Naive thymus-derived CD8-positive, alpha-beta T cell (primary cell): ENCODE measurements at regions not wholly inside any gene's neighbourhood (a gene's known extent, or its start where the extent isn't known, plus 50 kb on each side); places are given as distances from the start of the nearest gene placed in this dataset.

Source experiments
- ATAC-seq, 2 donors: fragments of 150-1000 bp; cut with Tn5 transposase in 1 of 2; sonication (Bioruptor Pico), chemical (Tn5 transposase) in 1 of 2; 1 replicate in 1 of 2; 2 replicates in 1 of 2; pipeline ENCODE4 v1.10.0; 2021; ENCODE audit warnings: mild to moderate bottlenecking in 2 of 2, moderate library complexity in 2 of 2
- POLR2A ChIA-PET: fragments of 350-600 bp; sonication (Branson Sonifier 250); formaldehyde crosslinking; loops from one replicate; lab custom pipeline; 2021; ENCODE audit warnings: antibody characterized with exemption; lab: Charles Lee
- DNase-seq, 10 donors: peaks; one replicate each; pipeline versions ENCODE4 v3.0.0 to v3.0.0-alpha.2; 2020 to 2022
- H3K27ac Mint-ChIP-seq, 10 donors: one replicate each; pipeline ENCODE4 v1.8.0; 2020 to 2022; ENCODE audit warnings: mild to moderate bottlenecking in 10 of 10, mixed read lengths in 10 of 10, moderate library complexity in 4 of 10, inconsistent platforms in 1 of 10
- H3K27me3 Mint-ChIP-seq, 5 donors: one replicate each; pipeline ENCODE4 v1.8.0; 2021 to 2022; ENCODE audit warnings: mixed read lengths in 5 of 5
- H3K36me3 Mint-ChIP-seq, 3 donors: one replicate each; pipeline ENCODE4 v1.8.0; 2020 to 2022; ENCODE audit warnings: mixed read lengths in 3 of 3, mild to moderate bottlenecking in 2 of 3, inconsistent platforms in 1 of 3
- H3K4me1 Mint-ChIP-seq, 4 donors: one replicate each; pipeline ENCODE4 v1.8.0; 2021 to 2022; ENCODE audit warnings: mixed read lengths in 4 of 4
- H3K4me3 Mint-ChIP-seq, 10 donors: one replicate each; pipeline ENCODE4 v1.8.0; 2020 to 2022; ENCODE audit warnings: mild to moderate bottlenecking in 10 of 10, mixed read lengths in 10 of 10, moderate library complexity in 6 of 10, inconsistent platforms in 1 of 10
- H3K9me3 Mint-ChIP-seq, 9 donors: one replicate each; pipeline ENCODE4 v1.8.0; 2020 to 2022; ENCODE audit warnings: mixed read lengths in 9 of 9, mild to moderate bottlenecking in 3 of 9, inconsistent platforms in 1 of 9, moderate library complexity in 1 of 9

- ATAC-seq (no peak), DNase-seq (no peak)
- H3K4me1 Mint-ChIP-seq: no peaks in the 10 kb centered on the region
- no peak overlapping the region for H3K4me3 Mint-ChIP-seq
- H3K27ac Mint-ChIP-seq: no peak overlapping the region
- H3K9me3 Mint-ChIP-seq: no peaks in the 10 kb centered on the region
- no peaks in the 10 kb centered on the region for H3K36me3 Mint-ChIP-seq
- peaks cover 0 to 9% (median 1%) of the 10 kb centered on the region in 5 donors for H3K27me3 Mint-ChIP-seq
- POLR2A ChIA-PET: no interaction called here
Observed at GRCh38 chr6:44603044-44603686, 215.7 kb downstream of the CDC5L start.

GRCh38 chr6:44606504-44606903 is 219.0 kb downstream of the CDC5L start:
- H3K27me3 Mint-ChIP-seq: peaks cover 0 to 5% (median 0%) of the 10 kb centered on the region in 5 donors
- no peak for DNase-seq
- no peaks in the 10 kb centered on the region for H3K9me3 Mint-ChIP-seq
- H3K4me1 Mint-ChIP-seq: no peaks in the 10 kb centered on the region
- no peaks in the 10 kb centered on the region for H3K36me3 Mint-ChIP-seq
- POLR2A ChIA-PET: no interaction called here
- ATAC-seq: no peak
- no peak overlapping the region for H3K4me3 Mint-ChIP-seq
- H3K27ac Mint-ChIP-seq: no peak overlapping the region

- no peak for ATAC-seq
- Mint-ChIP-seq H3K27me3 (peaks cover 0 to 5% (median 0%) of the 10 kb centered on the region in 5 donors), H3K36me3 (no peaks in the 10 kb centered on the region), H3K4me1 (no peaks in the 10 kb centered on the region), H3K27ac (no peak overlapping the region), H3K4me3 (no peak overlapping the region), H3K9me3 (no peaks in the 10 kb centered on the region)
- POLR2A ChIA-PET: no interaction called here
- DNase-seq: no peak
Observed at GRCh38 chr6:44606976-44607375, 219.5 kb downstream of the CDC5L start.

- DNase-seq (no peak), ATAC-seq (no peak)
- peaks cover 0 to 5% (median 0%) of the 10 kb centered on the region in 5 donors for H3K27me3 Mint-ChIP-seq
- H3K4me1 Mint-ChIP-seq: no peaks in the 10 kb centered on the region
- H3K36me3 Mint-ChIP-seq: no peaks in the 10 kb centered on the region
- no peak overlapping the region for H3K27ac Mint-ChIP-seq
- POLR2A ChIA-PET: no interaction called here
- no peak overlapping the region for H3K4me3 Mint-ChIP-seq
- no peaks in the 10 kb centered on the region for H3K9me3 Mint-ChIP-seq
Observed at GRCh38 chr6:44608175-44608574, 220.7 kb downstream of the CDC5L start.

GRCh38 chr6:44609051-44609612 is 221.6 kb downstream of the CDC5L start:
- no peak overlapping the region for H3K4me3 Mint-ChIP-seq
- H3K27me3 Mint-ChIP-seq: peaks cover 0 to 5% (median 0%) of the 10 kb centered on the region in 5 donors
- POLR2A ChIA-PET: no interaction called here
- DNase-seq: no peak
- no peaks in the 10 kb centered on the region for H3K9me3 Mint-ChIP-seq
- H3K27ac Mint-ChIP-seq: no peak overlapping the region
- ATAC-seq: no peak
- no peaks in the 10 kb centered on the region for H3K4me1 Mint-ChIP-seq
- no peaks in the 10 kb centered on the region for H3K36me3 Mint-ChIP-seq

- peaks cover 0 to 2% (median 0%) of the 10 kb centered on the region in 4 donors for H3K4me1 Mint-ChIP-seq
- no peak overlapping the region for H3K4me3 Mint-ChIP-seq
- H3K27me3 Mint-ChIP-seq: peaks cover 0 to 3% (median 0%) of the 10 kb centered on the region in 5 donors
- POLR2A ChIA-PET: no interaction called here
- H3K27ac Mint-ChIP-seq: no peak overlapping the region
- H3K9me3 Mint-ChIP-seq: no peaks in the 10 kb centered on the region
- ATAC-seq (no peak), DNase-seq (no peak)
- H3K36me3 Mint-ChIP-seq: no peaks in the 10 kb centered on the region
Observed at GRCh38 chr6:44614396-44614795, 226.9 kb downstream of the CDC5L start.

GRCh38 chr6:44615621-44616020 is 228.1 kb downstream of the CDC5L start:
- POLR2A ChIA-PET: no interaction called here
- H3K4me1 Mint-ChIP-seq: peaks cover 0 to 2% (median 0%) of the 10 kb centered on the region in 4 donors
- DNase-seq: no peak
- peaks cover 0 to 3% (median 0%) of the 10 kb centered on the region in 5 donors for H3K27me3 Mint-ChIP-seq
- no peak overlapping the region for H3K4me3 Mint-ChIP-seq
- no peaks in the 10 kb centered on the region for H3K36me3 Mint-ChIP-seq
- ATAC-seq: no peak
- H3K27ac Mint-ChIP-seq: peak overlapping the region in 1 of 10 donors; percentile 47
- H3K9me3 Mint-ChIP-seq: no peaks in the 10 kb centered on the region

- H3K27ac Mint-ChIP-seq: no peak overlapping the region
- H3K4me3 Mint-ChIP-seq: no peak overlapping the region
- DNase-seq: no peak
- no peaks in the 10 kb centered on the region for H3K36me3 Mint-ChIP-seq
- peaks cover 0 to 2% (median under 1%) of the 10 kb centered on the region in 4 donors for H3K4me1 Mint-ChIP-seq
- ATAC-seq: no peak
- no peaks in the 10 kb centered on the region for H3K9me3 Mint-ChIP-seq
- peaks cover 0 to 3% (median 0%) of the 10 kb centered on the region in 5 donors for H3K27me3 Mint-ChIP-seq
- POLR2A ChIA-PET: no interaction called here
Observed at GRCh38 chr6:44617416-44617815, 229.9 kb downstream of the CDC5L start.

- ATAC-seq: no peak
- Mint-ChIP-seq H3K27me3 (peaks cover 0 to 3% (median 0%) of the 10 kb centered on the region in 5 donors), H3K36me3 (no peaks in the 10 kb centered on the region), H3K4me1 (peaks cover 0 to 8% (median under 1%) of the 10 kb centered on the region in 4 donors), H3K4me3 (no peak overlapping the region), H3K9me3 (no peaks in the 10 kb centered on the region), H3K27ac (no peak overlapping the region)
- DNase-seq: no peak
- POLR2A ChIA-PET: no interaction called here
Observed at GRCh38 chr6:44618371-44618770, 230.9 kb downstream of the CDC5L start.

GRCh38 chr6:44620922-44621321 is 233.4 kb downstream of the CDC5L start:
- no peak overlapping the region for H3K27ac Mint-ChIP-seq
- H3K27me3 Mint-ChIP-seq: peaks cover 0 to 3% (median 0%) of the 10 kb centered on the region in 5 donors
- POLR2A ChIA-PET: no interaction called here
- DNase-seq: no peak
- H3K36me3 Mint-ChIP-seq: no peaks in the 10 kb centered on the region
- ATAC-seq: no peak
- H3K9me3 Mint-ChIP-seq: no peaks in the 10 kb centered on the region
- peaks cover 0 to 12% (median under 1%) of the 10 kb centered on the region in 4 donors for H3K4me1 Mint-ChIP-seq
- H3K4me3 Mint-ChIP-seq: no peak overlapping the region

GRCh38 chr6:44621846-44622245 is 234.3 kb downstream of the CDC5L start:
- POLR2A ChIA-PET: interaction anchor here (0.9 kb wide), 1 partner anchor 9 kb away, joined by 3 read pairs; no protein-coding TSS in a partner anchor
- H3K27me3 Mint-ChIP-seq: peaks cover 0 to 3% (median 0%) of the 10 kb centered on the region in 5 donors
- no peak for DNase-seq

GRCh38 chr6:44622555-44622954 is 235.0 kb downstream of the CDC5L start:
- no peak overlapping the region for H3K27ac Mint-ChIP-seq
- no peaks in the 10 kb centered on the region for H3K9me3 Mint-ChIP-seq
- H3K27me3 Mint-ChIP-seq: peaks cover 0 to 3% (median 0%) of the 10 kb centered on the region in 5 donors
- POLR2A ChIA-PET: interaction anchor here (0.9 kb wide), 1 partner anchor 9 kb away, joined by 3 read pairs; no protein-coding TSS in a partner anchor
- H3K4me3 Mint-ChIP-seq: no peak overlapping the region
- no peaks in the 10 kb centered on the region for H3K36me3 Mint-ChIP-seq
- ATAC-seq (no peak), DNase-seq (no peak)
- H3K4me1 Mint-ChIP-seq: peaks cover 5 to 20% (median 11%) of the 10 kb centered on the region in 4 donors

More at GRCh38 chr6:44621846-44622245, 234.3 kb downstream of the CDC5L start:
- Mint-ChIP-seq H3K36me3 (no peaks in the 10 kb centered on the region), H3K9me3 (no peaks in the 10 kb centered on the region), H3K4me1 (peaks cover 2 to 15% (median 3%) of the 10 kb centered on the region in 4 donors), H3K4me3 (no peak overlapping the region), H3K27ac (no peak overlapping the region)
- no peak for ATAC-seq

GRCh38 chr6:44622956-44623355 is 235.4 kb downstream of the CDC5L start:
- POLR2A ChIA-PET: interaction anchor here (0.9 kb wide), 1 partner anchor 8 kb away, joined by 3 read pairs; no protein-coding TSS in a partner anchor
- H3K27ac Mint-ChIP-seq: no peak overlapping the region
- no peak for ATAC-seq
- peaks cover 6 to 21% (median 14%) of the 10 kb centered on the region in 4 donors for H3K4me1 Mint-ChIP-seq
- no peak overlapping the region for H3K4me3 Mint-ChIP-seq
- H3K9me3 Mint-ChIP-seq: no peaks in the 10 kb centered on the region
- H3K27me3 Mint-ChIP-seq: peaks cover 0 to 3% (median 0%) of the 10 kb centered on the region in 5 donors
- no peaks in the 10 kb centered on the region for H3K36me3 Mint-ChIP-seq
- DNase-seq: no peak
